ENCODE measurements at regions not wholly inside any gene's neighbourhood (a gene's known extent, or its start where the extent isn't known, plus 50 kb on each side); places are given as distances from the start of the nearest gene placed in this dataset.
"Not testable (repeated sequence)": the region's sequence is repeated elsewhere in the genome, so short reads cannot be mapped to it uniquely, and the experiment has no call there.

DNA sequence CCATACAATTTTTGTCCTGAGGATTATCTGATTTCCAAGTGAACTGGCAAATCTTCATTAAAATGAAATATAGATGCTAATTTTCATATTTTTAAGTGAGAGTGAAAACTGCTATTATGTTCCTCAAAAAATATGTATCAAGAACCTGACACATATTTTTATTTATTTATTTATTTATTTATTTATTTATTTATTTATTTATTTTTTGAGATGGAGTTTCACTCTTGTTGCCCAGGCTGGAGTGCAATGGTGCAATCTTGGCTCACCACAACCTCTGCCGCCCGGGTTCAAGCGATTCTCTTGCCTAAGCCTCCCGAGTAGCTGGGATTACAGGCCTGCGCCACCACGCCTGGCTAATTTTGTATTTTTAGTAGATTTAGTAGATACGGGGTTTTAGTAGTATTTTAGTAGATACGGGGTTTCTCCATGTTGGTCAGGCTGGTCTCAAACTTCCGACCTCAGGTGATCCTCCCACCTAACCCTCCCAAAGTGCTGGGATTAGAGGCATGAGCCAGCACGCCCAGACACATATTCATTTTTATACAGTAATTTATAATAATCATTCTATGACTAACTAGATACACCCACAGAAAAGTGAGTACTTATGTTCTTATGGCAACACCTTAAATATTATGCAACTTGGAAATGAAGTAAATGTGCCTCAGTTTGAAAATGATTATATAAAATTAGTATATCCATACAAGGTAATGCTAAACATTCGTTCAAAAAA is 248.3 kb downstream of the CDH7 start:
- H3K9me3 ChIP-seq (ENCODE audit: insufficient read depth, low read depth, low read length); H3K27me3 ChIP-seq (ENCODE audit: insufficient read depth, low read length); H3K27ac ChIP-seq (ENCODE audit: low read depth, low read length); H3K4me1 ChIP-seq (ENCODE audit: insufficient read depth, low read length); H3K9ac ChIP-seq (ENCODE audit: low read depth, low read length); H3K36me3 ChIP-seq (ENCODE audit: insufficient read depth, low read length); H3K4me3 ChIP-seq (ENCODE audit: low read length): not testable (repeated sequence)
- 97% methylated on average over 9 of the region's 11 CpGs for WGBS

DNA sequence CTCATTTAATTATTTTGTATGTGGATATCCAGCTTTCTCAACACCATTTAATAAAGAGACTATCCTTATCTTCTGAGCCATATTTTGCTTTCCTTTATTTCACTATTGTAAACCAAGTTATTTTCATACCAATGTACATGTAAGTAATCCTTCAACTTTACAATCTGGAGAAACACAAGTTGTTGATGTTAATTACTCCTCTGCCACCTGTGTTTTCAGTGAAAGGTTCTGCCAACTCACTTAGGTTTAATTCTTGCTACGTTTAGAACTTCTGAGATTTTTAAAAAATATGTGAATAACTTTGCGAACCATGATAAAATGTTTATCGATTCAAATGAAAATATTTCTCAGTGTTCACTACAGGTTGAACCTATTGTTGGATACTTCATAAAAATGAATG is 244.4 kb downstream of the CDH7 start:
- Histone ChIP-seq H3K9me3 (ENCODE audit: insufficient read depth, low read depth, low read length) (no peaks in the 10 kb centered on the region), H3K4me1 (ENCODE audit: insufficient read depth, low read length) (no peaks in the 10 kb centered on the region), H3K9ac (ENCODE audit: low read depth, low read length) (no peak overlapping the region), H3K27me3 (ENCODE audit: insufficient read depth, low read length) (no peaks in the 10 kb centered on the region), H3K27ac (ENCODE audit: low read depth, low read length) (no peak overlapping the region), H3K36me3 (ENCODE audit: insufficient read depth, low read length) (no peaks in the 10 kb centered on the region), H3K4me3 (ENCODE audit: low read length) (no peak overlapping the region)
- 63% methylated on average over 3 of the region's 3 CpGs for WGBS

DNA sequence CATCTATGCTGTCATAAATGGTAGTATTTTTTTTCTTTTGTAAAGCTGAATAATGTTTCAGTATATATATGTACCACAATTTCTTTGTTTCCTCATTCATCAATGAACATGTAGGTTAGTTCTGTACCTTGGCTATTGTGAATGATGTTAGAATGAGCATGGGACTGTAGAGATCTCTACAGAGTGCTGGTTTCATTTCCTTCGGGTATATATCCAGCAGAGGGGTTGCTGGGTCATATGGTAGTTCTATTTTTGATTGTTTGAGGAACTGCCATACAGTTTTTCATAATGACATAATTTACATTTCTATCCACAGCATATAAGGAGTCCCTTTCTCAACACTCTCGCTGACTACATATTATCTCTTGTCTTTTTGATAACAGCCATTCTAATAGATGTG is 243.5 kb downstream of the CDH7 start:
- H3K27ac ChIP-seq (ENCODE audit: low read depth, low read length) = no peak overlapping the region
- peaks cover under 1% of the 10 kb centered on the region; the same call in 1 of the 2 replicates for H3K4me1 ChIP-seq (ENCODE audit: insufficient read depth, low read length)
- H3K4me3 ChIP-seq (ENCODE audit: low read length) = no peak overlapping the region
- no peaks in the 10 kb centered on the region for H3K36me3 ChIP-seq (ENCODE audit: insufficient read depth, low read length)
- H3K9ac ChIP-seq (ENCODE audit: low read depth, low read length) = no peak overlapping the region
- 79% methylated on average over 1 of the region's 2 CpGs for WGBS
- H3K27me3 ChIP-seq (ENCODE audit: insufficient read depth, low read length) = no peaks in the 10 kb centered on the region
- no peaks in the 10 kb centered on the region for H3K9me3 ChIP-seq (ENCODE audit: insufficient read depth, low read depth, low read length)

DNA sequence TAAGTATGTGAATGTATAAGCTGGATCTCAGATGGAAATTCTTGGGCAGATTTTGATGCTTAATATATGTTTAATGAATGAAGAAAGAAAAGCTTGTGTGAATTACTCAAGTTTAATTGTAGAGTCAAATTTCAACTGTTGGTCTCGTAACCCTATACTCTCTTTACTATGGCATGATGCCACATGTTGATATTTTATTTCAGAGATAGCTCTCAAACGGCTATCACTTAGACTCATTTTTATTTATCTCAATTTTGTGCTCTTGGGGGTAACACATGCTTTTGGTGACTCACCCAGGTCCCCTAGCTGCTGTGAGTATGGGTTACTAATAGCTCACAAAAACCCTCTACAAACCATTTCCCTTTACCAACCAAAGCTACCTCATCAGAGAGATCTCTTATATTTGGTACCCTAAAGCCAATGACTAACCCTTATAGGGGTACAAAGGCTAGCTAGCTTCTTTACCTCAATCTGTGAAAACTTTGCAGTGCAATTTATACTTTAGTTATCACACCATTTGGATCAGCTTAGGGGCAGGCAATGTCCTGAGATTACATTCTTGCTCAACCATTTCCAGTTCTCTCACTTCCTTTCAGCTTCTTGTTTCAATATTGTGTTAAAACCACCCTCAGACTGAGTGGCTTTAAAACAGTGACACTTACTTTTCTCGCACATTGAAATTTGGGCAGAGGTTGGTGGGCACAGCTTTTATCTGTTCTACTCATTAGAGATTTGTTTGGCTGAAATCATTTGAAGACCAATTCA is 240.3 kb downstream of the CDH7 start:
- no peak overlapping the region for H3K27ac ChIP-seq (ENCODE audit: low read depth, low read length)
- H3K9ac ChIP-seq (ENCODE audit: low read depth, low read length) = no peak overlapping the region
- 100% methylated on average over 3 of the region's 3 CpGs for WGBS
- no peak overlapping the region for H3K4me3 ChIP-seq (ENCODE audit: low read length)
- peaks cover 15% of the 10 kb centered on the region for H3K4me1 ChIP-seq (ENCODE audit: insufficient read depth, low read length)
- no peaks in the 10 kb centered on the region for H3K36me3 ChIP-seq (ENCODE audit: insufficient read depth, low read length)
- no peaks in the 10 kb centered on the region for H3K27me3 ChIP-seq (ENCODE audit: insufficient read depth, low read length)
- no peaks in the 10 kb centered on the region for H3K9me3 ChIP-seq (ENCODE audit: insufficient read depth, low read depth, low read length)

DNA sequence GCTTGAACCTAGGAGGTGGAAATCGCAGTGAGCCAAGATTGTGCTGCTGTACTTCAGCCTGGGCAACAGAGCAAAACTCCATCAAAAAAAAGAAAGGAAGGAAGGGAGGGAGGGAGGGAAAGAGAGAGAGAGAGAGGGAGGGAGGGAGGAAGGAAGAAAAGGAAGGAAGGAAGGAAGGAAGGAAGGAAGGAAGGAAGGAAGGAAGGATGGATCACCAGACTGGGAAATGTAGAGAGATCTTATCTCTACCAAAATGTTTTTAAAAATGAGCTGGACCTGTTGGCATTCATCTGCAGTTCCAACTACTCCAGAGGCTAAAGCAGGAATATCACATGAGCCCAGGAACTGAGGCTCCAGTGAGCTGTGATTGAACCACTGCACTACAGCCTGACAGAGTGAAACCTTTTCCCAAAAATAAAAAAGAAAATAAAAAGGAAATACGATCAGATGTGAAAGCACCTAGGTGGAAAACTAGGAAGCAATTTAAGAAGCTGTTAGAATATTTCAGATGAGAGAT is 239.4 kb downstream of the CDH7 start:
- Histone ChIP-seq H3K27ac (ENCODE audit: low read depth, low read length) (no peak overlapping the region), H3K4me1 (ENCODE audit: insufficient read depth, low read length) (peaks cover 15% of the 10 kb centered on the region), H3K9me3 (ENCODE audit: insufficient read depth, low read depth, low read length) (no peaks in the 10 kb centered on the region), H3K9ac (ENCODE audit: low read depth, low read length) (no peak overlapping the region), H3K4me3 (ENCODE audit: low read length) (no peak overlapping the region), H3K27me3 (ENCODE audit: insufficient read depth, low read length) (no peaks in the 10 kb centered on the region), H3K36me3 (ENCODE audit: insufficient read depth, low read length) (no peaks in the 10 kb centered on the region)
- 97% methylated on average over 2 of the region's 2 CpGs for WGBS

DNA sequence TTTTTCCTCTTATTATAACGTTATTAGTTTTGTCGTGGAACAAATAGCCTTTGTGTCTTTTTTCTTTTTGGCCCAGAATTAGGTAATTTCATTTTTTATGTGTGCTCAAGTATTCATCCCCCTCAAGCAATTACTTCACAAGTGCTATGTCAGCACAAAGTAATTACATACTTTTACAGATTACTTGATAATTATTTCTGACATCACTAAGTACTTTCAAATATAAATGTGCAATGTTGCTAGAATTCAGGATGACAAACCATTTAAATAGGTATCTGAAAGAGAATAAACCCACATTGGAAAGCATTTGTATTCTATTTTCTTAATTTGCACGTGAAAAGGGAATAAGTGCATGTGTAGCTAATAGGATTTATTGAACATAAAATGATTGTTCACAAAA is 238.2 kb downstream of the CDH7 start:
- peaks cover 15% of the 10 kb centered on the region for H3K4me1 ChIP-seq (ENCODE audit: insufficient read depth, low read length)
- no peak overlapping the region for H3K9ac ChIP-seq (ENCODE audit: low read depth, low read length)
- no peak overlapping the region for H3K4me3 ChIP-seq (ENCODE audit: low read length)
- H3K36me3 ChIP-seq (ENCODE audit: insufficient read depth, low read length) = no peaks in the 10 kb centered on the region
- no peaks in the 10 kb centered on the region for H3K9me3 ChIP-seq (ENCODE audit: insufficient read depth, low read depth, low read length)
- 90% methylated on average over 3 of the region's 3 CpGs for WGBS
- H3K27ac ChIP-seq (ENCODE audit: low read depth, low read length) = no peak overlapping the region
- H3K27me3 ChIP-seq (ENCODE audit: insufficient read depth, low read length) = no peaks in the 10 kb centered on the region

DNA sequence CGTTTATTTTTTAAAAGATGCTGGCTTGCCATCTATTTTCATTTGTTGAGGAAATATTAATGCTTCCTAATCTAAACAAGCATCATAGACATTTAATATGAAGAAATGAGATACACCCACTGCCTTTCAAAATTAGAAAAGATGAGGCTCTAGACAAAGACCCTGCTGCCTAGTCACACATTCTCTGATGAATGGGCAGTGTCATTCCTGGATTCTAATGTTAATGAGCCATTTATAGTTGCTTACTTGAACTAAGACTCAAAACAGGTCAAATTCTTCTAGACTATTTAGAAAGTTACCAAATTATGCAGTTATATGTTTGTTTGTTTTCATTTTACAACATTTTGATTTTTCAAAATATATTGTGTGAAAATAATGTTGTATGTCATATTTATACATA is 237.6 kb downstream of the CDH7 start:
- no peak overlapping the region for H3K27ac ChIP-seq (ENCODE audit: low read depth, low read length)
- no peaks in the 10 kb centered on the region for H3K36me3 ChIP-seq (ENCODE audit: insufficient read depth, low read length)
- no CpG with 5 or more reads among the region's 1 CpG for WGBS
- no peak overlapping the region for H3K9ac ChIP-seq (ENCODE audit: low read depth, low read length)
- H3K4me3 ChIP-seq (ENCODE audit: low read length) = no peak overlapping the region
- no peaks in the 10 kb centered on the region for H3K27me3 ChIP-seq (ENCODE audit: insufficient read depth, low read length)
- no peaks in the 10 kb centered on the region for H3K9me3 ChIP-seq (ENCODE audit: insufficient read depth, low read depth, low read length)
- H3K4me1 ChIP-seq (ENCODE audit: insufficient read depth, low read length) = peaks cover 15% of the 10 kb centered on the region

DNA sequence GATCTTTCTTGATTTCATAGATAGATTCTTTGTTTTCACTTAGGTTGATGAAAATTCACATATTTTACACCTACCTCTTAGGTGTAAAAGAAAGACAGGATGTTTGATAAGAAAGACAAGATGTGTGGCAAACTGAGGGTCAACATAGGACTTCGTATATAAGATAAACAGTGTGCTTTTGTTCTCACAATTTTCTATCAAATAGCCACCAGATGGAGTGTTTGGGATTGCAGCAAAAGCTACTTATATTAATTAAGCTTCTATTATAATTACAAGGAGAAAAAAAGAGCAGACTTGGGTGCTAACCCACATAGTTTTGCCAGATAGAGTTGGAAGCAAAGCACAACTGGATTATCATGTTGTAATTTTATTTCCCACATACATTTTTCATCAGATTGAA is 232.9 kb downstream of the CDH7 start:
- Histone ChIP-seq H3K36me3 (ENCODE audit: insufficient read depth, low read length) (no peaks in the 10 kb centered on the region), H3K9me3 (ENCODE audit: insufficient read depth, low read depth, low read length) (0 out of 2 replicates have a peak, but pooled peaks cover 5% of the 10 kb centered on the region), H3K27me3 (ENCODE audit: insufficient read depth, low read length) (no peaks in the 10 kb centered on the region), H3K27ac (ENCODE audit: low read depth, low read length) (no peak overlapping the region), H3K4me1 (ENCODE audit: insufficient read depth, low read length) (peaks cover 9% of the 10 kb centered on the region), H3K4me3 (ENCODE audit: low read length) (no peak overlapping the region), H3K9ac (ENCODE audit: low read depth, low read length) (no peak overlapping the region)
- 40% methylated on average over 1 of the region's 1 CpG for WGBS

DNA sequence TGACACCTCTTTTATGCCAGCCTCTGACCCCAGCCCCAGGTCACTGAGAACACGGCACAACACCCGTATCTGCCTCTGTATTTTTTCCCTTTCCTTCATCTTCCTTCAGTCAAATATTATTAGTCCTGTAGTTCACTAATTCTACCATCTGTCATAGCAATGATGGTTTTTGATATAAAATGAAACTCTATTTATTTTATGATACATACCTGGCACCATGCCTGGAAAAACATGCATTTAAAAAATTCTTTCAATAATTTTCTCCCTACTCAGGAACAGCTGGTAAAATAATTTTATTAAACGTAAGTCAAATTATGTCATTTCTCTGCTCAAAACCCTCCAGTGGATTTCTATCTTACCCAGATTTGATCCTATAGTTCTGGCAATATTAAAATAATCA is 224.7 kb downstream of the CDH7 start:
- H3K4me3 ChIP-seq (ENCODE audit: low read length) = no peak overlapping the region
- H3K36me3 ChIP-seq (ENCODE audit: insufficient read depth, low read length) = no peaks in the 10 kb centered on the region
- WGBS = over 99% methylated on average over 3 of the region's 3 CpGs
- H3K27me3 ChIP-seq (ENCODE audit: insufficient read depth, low read length) = no peaks in the 10 kb centered on the region
- no peak overlapping the region for H3K27ac ChIP-seq (ENCODE audit: low read depth, low read length)
- no peaks in the 10 kb centered on the region for H3K4me1 ChIP-seq (ENCODE audit: insufficient read depth, low read length)
- H3K9ac ChIP-seq (ENCODE audit: low read depth, low read length) = no peak overlapping the region
- no peaks in the 10 kb centered on the region for H3K9me3 ChIP-seq (ENCODE audit: insufficient read depth, low read depth, low read length)

DNA sequence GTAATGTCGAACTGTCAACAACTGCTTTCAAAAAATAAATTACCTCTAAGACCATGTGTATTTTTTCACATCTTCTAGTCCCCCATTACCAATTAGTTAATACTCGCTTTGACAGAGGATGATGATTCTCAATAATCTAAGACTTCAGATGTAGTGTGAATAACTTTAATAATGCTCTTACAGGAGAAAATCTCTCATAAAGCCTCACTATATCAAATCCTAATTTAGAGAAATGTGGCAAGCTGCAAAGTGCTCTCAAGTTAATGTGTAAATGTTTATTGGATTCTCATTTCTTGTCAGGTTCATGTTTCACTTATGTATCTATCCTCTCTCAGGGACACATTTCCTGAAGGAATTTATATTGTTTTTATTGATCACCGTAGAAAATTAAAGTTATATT is 223.9 kb downstream of the CDH7 start:
- Histone ChIP-seq H3K36me3 (ENCODE audit: insufficient read depth, low read length) (no peaks in the 10 kb centered on the region), H3K27ac (ENCODE audit: low read depth, low read length) (no peak overlapping the region), H3K9ac (ENCODE audit: low read depth, low read length) (no peak overlapping the region), H3K4me1 (ENCODE audit: insufficient read depth, low read length) (no peaks in the 10 kb centered on the region), H3K27me3 (ENCODE audit: insufficient read depth, low read length) (no peaks in the 10 kb centered on the region), H3K9me3 (ENCODE audit: insufficient read depth, low read depth, low read length) (no peaks in the 10 kb centered on the region), H3K4me3 (ENCODE audit: low read length) (no peak overlapping the region)
- 100% methylated on average over 1 of the region's 3 CpGs for WGBS

DNA sequence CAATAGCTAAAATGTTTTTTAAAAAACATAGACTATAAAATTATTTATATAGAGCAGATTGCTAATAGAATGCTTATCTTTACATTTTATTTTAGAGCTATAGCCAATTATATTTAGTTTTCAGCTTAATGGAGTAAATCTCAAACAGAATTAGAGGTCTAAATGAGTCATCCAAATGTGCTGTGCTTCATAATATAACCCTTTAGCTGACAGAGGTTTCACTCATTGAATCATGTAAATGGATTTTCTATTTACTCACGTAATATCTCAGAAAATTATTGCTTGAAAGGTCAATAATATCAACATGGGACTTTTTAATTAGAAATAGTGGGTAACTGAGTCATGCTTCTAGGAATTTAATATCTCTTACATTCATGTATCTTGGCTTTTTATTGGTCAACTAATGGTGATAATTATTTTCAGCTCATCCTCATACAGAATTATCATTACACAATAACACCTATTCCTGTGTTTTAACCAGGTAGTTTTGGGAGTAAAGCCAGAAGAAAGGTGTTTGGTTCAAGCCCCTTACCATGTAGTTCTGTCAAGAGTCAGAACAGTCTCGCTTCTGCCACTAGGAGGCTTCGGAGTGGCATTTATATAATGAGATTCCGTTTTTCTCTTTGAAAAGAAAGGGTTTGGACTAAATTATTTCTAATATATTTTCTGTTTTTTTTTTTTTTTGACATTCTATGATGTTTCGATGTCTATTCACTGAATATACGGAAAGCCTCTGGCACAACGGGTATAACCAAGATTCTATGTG is 217.6 kb downstream of the CDH7 start:
- WGBS = 70% methylated on average over 6 of the region's 7 CpGs
- H3K4me3 ChIP-seq (ENCODE audit: low read length) = no peak overlapping the region
- H3K4me1 ChIP-seq (ENCODE audit: insufficient read depth, low read length) = no peaks in the 10 kb centered on the region
- H3K27me3 ChIP-seq (ENCODE audit: insufficient read depth, low read length) = no peaks in the 10 kb centered on the region
- no peak overlapping the region for H3K27ac ChIP-seq (ENCODE audit: low read depth, low read length)
- no peaks in the 10 kb centered on the region for H3K36me3 ChIP-seq (ENCODE audit: insufficient read depth, low read length)
- H3K9ac ChIP-seq (ENCODE audit: low read depth, low read length) = no peak overlapping the region
- H3K9me3 ChIP-seq (ENCODE audit: insufficient read depth, low read depth, low read length) = no peaks in the 10 kb centered on the region
